Epidermal melanocyte (primary cell): ENCODE measurements at regions not wholly inside any gene's neighbourhood (a gene's known extent, or its start where the extent isn't known, plus 50 kb on each side); places are given as distances from the start of the nearest gene placed in this dataset.

ENCODE experiments used
- DNase-seq: peaks from one replicate; pipeline ENCODE4 v3.0.0; 2011; ENCODE audit warnings: low spot score; ENCODE audit not compliant: insufficient read length

DNA sequence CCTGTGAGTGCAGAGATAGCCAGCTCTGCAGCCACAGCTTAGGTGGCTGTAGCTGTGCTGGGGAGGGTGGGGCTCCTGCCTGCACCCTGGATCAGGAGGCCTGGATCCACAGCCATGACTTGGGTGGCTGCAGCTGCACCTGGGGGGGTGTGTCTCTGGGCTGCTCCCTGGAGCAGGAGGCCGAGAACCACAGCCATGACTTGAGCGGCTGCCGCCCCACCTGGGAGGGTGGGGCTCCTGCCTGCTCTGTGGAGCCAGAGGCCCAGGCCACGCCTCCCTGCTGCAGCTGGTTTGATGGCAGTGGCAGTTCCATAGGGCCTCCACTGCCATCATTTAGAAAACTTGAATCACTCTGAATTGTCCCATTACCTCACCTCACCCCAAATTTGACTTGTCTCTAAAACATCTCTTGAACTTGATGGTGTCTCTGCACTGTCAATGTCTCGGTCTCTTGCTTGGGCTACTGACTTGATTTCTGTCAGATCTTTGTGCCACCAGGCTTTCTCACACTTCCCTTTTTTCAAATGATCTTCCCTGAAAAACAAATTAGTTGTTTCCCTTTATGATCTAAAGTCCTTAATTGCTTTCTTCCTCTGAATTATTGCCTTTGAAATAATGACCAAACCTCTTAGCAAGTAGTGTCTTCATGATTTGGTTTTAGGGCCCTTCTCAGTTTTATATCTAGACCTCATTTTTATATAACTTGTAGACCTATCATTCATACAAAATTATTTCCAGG, 313.2 kb upstream of the MME start:
- no peak for DNase-seq

DNA sequence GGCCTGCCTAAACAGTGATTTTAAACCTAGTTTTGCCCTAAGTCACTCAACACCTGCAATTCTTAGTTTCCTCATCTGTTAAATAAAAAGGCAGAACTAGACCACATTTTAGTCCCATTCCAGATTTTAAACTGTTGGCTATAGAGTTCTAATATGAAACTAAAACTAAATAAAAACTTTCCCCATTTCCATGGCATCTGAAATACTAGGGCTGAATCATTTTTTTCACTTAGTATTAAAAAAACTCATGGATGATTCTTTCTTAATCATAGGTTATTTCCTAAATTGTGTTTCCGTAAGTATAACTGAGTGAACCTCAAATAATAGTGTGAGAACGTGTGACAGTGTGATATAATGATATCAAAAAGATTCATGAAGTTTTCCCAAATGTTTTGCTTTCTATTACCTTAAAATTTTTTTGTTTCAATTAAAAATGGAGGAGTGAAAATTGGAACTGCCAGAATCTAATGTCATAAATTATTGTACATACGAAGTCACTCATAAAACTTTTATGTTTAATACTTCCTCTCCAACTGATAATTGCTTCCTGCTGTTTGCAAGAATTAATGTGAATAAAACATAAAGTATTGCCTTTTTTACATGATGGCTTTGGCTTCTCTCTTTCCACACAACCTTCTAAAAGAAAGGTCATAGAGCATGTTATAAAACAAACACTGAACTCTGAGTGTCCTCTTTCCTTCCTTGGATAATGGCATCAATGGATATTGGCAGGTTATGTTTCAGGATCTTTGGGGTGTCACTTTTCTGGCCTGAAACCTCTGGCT, 315.1 kb upstream of the MME start:
- DNase-seq: no peak

DNA sequence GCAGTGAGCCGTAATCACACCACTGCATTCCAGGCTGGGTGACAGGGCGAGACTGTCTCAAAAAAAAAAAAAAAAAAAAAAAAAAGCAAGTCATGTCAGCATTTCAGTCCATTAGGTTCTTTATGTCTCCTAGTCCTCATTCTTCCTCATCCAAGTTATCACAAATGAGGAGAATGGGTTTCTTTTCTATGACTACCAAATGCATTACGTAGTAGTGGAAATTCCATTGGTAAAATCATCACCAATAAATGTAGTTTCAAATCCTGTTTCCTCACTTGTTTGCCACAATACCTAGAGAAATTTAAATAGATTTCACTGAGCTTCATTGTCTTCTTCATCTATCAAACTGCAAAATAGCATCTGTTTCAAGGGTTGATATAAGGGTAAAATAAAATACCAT, 317.6 kb upstream of the MME start:
- no peak for DNase-seq

DNA sequence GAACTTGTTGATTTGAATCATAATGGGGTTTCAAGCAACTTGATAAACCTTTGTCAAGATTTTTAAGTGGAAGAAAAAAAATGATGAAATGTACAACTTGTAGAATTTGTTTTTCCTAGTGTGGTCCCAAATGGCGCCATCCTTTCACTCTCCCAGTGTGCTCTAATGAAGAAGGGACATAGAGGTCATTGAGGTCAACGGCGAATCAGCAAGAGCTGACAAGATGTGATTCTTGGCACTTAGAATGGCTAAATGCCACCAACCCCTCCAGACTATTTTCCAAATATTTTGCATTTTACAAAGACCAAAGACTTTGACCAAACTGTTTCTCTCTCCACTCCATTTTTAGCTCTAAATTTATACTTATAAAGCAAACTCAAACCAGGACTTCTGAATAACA, 320.2 kb upstream of the MME start:
- DNase-seq: no peak

DNA sequence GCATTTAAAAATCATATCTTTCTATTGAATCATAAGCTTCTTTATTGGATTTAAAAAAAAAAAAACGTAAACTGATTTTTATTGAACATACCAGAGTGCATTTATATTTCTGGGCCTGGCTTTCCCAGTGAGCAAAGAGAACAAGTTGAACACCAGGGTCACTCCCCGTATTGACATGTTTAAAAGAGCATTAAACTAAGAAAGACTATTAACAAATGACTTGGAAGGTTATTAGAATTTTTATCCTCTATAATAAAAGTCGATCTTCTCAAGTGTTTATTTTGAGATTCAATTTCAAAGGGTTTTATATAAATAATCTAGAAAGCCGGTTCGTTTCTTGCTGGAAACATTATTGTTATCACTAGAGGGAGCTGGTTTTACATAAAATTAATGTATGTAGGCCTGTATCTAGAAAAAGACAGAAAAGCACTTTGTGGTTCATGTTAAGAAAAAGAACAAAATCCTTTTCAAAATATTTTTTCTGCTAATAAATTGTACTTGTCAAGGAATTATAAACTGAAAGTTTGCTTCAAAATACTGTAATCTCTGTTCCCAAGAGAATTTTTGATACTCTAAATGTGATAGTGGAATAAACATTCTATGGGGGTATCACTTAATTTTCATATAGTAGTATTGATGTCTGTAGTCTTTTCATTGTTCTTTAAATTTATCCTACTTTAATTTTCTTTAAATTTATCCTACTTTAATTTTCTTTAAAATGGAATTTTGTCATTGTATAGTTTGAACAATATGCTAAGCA, 321.8 kb upstream of the MME start:
- peak; percentile 21 for DNase-seq

DNA sequence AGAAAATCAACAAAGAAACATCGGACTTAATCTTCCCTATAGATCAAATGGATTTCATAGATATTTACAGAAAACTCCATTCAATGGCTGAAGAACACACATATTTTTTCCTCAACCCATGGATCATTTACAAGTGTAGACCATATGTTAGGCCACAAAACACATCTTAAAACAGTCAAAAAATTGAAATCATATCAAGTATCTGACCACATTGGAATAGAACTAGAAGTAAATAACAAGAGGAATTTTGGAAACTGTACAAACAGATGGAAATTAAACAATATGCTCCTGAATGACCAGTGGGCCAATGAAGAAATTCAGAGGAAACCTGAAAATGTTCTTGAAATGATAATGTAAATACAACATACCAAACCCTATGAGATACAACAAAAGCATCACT, 323.1 kb upstream of the GPR149 start:
- no peak for DNase-seq

DNA sequence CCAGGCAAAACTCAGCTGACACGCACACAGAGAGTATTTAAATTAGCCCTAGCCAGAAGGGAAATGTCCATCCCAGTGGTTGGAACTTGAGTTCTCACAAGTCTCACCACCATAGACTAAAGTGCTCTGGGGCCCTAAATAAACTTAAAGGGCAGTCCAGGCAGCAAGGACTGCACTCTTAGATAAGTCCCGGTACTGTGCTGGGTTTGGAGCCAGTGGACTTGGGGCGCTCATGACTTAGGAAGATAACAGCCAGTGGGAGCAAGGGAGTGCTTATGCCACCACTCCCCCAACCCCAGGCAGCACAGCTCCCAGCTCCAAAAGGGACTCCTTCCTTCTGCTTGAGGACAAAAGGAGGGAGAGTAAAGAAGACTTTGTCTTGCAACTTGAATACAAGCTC, 319.5 kb upstream of the GPR149 start:
- DNase-seq: no peak

DNA sequence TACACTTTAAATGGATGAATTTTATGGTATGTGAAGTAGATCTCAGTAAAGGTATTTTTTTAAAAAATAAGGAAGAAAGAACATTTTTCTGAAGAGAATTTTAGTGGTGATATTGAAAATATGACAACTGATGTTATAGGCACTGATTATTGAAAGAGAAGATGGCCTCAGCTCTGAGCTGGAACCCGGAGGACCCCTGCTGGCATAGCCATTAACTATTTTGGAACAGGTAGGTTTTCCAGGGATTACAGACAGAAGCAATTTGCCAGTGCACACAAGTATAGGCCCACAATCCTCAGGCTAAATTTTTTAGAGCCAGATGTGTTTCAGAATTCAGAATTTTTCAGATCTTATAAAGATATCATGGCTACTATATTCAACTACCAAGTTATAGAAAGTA, 315.9 kb upstream of the GPR149 start:
- no peak for DNase-seq

DNA sequence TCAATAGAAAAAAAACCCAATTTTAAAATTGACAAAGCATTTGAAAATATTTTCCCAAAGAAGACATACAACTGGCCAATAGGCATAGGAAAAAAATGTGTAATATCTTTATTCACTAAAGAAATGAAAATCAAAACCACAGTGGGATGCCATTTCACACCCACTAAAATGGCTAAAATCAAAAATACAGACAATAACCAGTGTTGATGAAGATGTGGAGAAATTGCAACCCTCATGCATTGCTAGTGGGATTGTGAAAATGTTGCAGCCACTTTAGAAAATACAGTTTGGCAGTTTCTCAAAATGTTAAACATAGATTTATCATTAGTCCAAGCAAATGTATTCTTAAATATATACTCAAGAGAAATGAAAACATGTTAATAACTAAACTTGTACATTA, 315.1 kb upstream of the GPR149 start:
- no peak for DNase-seq

DNA sequence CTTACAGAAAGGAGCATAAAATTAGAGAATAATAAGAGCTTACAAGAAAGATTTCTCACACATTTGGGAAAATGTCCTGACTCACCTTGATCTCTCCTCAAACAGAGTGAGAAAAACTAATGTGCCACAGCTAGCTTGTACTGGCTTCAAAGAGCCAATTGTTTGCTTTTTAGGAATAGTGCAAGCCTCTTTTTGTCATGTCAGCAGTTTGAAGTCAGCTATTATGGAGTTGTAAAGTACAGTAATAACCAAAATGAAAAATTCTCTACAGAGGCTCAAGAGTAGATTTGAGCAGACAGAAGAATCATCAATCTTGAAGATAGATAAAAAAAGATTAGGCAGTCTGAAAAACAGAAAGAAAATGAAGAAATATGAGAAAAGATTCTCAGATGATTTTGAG, 313.4 kb upstream of the GPR149 start:
- no peak for DNase-seq

DNA sequence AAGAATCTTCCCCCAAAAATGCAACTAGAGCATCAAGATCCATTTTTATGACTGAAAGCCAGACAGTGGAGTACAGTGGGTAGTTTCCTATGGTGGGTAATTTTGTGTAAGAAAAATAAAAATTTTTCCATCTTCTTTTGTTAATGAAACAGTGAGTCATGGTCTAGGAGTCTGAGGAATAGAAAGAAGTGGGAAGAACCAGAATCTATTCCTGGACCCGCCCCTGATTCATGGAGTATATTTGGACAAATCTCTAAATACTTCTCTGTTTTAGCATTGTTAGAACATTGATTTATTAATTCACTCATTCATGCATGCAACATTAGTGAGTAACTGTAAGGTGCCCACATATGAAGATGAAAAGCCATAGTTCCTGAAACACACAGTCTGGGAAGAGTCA, 304.5 kb upstream of the GPR149 start:
- DNase-seq: no peak

DNA sequence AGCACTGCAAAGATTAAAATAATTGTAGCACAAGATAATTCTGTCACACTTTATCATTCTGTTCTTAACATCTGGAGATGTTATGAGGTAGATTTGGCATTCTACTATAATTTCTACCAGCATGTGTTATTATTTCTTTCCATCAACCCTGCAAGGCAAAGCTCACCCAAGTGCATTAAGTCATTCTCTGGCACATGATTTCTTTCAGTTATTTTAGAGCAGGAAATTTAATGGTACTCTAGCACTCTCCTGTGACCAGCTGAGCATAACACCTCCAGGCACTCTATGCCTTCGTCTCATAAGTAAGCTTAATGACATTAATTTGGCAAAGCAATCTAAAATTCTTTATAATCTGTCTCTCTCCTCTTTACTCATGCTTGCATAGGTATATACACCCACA, 300.2 kb upstream of the GPR149 start:
- DNase-seq: no peak

DNA sequence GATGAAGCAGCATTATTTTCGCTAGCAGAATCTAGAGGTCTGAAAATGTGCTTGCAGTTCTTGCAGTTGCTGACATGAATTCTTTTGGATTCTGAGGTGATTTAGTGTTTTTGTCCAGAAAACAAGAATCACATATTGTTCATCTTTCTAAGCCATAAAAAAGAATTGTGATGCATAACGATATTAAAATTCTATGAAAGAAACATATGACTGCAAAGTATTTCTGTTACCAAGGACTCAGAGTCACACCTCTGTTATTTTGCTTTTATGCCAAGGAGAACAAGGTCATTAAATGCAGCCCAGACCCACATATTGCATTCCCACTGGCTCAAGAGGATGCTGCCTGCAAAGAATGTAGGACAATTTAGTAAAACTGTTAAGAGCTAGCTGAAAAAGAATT, 299.8 kb upstream of the GPR149 start:
- DNase-seq: no peak

DNA sequence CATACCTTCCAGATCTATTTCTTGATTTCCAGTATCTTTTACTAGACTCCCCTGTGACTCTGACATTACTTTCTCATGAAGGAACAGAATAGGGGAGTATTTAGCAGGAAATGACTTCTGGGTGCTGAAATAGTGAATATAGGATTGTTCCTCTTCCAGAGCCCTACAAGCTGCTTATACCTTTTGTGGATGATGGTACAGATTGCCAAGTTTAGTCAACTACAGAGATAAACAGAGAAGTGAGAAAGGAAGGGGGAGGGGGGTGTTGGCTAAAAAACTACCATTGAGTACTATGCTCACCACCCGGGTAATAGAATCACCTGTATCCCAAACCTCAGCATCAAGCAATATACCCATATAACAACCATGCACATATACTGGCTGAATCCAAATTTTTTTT, 298.3 kb upstream of the GPR149 start:
- DNase-seq: no peak

DNA sequence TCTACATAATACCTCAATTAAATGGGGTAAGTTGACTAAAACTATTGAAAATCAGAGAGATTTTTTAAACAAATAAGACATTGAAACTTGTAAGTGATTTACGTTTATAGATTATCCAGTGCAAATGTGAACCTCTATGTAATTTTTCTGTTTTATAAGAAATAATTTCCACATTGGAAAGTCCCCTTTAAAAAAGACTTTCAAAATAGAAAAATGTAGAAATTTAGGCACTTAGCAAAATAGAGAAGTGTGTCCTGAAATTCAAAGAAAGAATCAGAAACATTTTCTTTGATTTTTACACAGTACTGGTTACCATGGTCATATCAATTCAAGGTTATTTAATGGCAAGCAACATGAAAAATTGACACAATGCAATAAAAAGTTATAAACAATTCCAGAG, 290.9 kb upstream of the GPR149 start:
- no peak for DNase-seq

DNA sequence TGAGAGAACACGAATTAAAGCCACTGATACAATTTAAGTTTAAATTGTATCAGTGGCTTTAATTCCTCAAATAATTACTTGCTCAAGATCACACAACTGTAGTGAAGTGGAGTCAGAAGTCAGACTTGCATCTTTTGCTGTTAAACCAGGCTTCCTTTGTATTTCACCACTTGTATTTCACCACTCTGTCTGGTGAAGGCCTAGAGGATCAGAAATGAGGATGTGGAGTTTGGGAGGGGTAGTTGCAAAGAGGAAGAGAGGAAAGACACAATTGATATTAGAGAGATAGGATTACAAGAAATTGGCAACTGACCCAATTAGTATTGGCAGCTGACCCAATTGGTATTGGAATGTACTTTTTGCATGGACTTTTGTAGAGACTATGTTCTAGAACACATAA, 288.1 kb upstream of the GPR149 start:
- no peak for DNase-seq

DNA sequence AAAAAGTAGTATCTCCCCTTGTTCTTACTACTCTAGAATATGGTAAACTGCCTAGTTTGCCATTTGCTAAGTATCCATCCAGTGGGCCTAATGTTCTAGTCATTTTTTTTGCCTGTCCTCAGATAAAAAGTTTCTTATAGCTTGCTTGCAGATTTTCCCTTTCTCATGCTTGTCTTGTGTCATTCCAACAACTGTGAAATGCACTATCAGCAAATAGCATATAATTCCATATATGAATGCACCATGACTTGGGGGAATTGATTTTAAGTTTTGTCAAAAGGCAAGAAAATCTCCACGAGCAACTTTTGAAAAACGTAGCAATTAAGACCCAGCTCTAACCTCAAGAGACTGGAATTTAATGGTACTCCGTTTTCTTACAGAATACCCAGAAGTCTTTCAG, 286.2 kb upstream of the GPR149 start:
- no peak for DNase-seq

DNA sequence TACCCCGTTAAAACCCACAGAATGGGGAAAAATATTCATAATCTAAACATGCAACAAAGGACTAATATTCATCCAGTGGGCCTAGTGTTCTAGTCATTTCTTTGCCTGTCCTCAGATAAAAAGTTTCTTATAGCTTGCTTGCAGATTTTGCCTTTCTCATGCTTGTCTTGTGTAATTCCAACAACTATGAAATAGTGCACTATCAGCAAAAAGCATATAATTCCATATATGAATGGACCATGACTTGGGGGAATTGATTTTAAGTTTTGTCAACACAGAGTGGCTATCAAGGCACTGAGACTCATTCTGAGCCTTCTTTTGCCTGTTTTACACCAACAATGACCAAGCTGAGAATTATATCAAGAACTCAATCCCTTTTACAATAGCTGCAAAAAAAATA, 278.6 kb upstream of the GPR149 start:
- DNase-seq: no peak

DNA sequence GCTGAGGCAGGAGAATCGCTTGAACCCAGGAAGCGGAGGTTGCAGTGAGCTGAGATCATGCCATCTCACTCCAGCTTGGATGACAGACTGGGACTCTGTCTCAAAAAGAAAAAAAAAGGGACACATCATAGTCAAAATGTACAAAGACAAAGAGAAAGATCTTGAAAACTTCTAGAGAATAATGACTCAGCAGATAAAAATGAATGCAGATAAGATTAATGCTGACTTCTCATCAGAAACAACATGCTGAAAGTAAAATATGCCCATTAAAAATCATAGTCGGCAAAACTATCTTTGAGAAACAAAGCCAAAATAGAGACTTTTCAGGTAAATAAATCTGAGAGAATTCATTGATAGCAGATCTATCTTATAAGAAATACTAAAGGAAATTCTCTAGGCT, 271.1 kb upstream of the GPR149 start:
- DNase-seq: no peak

DNA sequence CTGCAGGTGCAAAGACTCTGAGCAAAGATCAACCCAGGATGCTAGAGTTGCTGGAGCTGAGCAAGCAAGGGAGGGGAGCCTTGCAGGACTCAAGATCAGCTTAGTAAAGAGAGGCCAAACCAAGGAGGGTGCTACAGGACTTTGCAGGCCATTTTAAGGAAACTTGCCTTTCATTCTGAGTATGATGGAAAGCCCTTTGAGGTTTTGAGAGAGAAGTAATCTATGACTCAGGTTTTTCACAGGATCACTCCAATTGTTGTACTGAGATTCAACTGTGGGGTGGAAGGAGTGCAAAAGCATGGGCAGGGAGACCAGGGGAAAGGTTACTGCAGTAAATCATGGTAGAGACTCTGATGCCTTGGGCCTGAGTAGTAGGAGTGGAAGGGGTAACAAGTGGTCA, 260.4 kb upstream of the GPR149 start:
- no peak for DNase-seq

DNA sequence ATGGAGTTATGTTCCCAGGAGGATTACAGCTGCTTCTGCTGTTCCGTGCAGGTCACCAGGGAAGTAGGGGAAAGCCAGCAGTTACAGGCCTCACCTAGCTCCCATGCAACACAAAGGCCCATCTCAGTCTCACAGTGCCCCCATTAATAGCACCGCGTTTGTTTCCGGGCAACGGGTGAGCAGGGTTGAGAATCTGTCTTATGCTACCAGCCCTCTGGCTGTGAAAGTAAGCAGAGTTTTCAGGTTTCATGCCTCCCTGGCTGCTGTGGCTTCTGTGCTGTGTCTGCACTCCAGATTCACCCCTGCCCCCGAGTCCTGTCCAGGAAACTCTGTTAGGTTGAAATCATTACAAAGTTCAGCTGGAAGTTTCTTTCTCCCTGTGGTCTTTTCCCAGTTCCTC, 254.4 kb upstream of the GPR149 start:
- DNase-seq: no peak

DNA sequence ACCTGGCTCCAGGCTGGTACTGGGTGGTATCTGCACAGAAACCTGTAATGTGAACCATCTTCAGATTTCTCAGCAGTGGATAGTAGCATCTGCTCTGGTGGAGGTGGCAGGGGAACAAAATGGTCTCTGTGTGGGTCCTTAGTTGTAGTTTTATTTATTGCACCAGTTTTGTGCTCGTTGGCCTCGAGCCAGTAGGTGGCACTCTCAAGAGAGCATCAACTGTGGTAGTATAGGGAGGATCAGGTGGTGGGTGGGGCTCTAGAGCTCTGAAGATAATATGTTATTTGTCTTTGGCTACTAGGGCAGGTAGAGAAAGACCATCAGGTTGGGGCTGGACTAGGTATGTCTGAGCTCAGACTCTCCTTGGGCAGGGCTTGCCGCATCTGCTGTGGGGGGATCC, 254.0 kb upstream of the GPR149 start:
- DNase-seq: no peak
